ENCODE measurements at regions not wholly inside any gene's neighbourhood (a gene's known extent, or its start where the extent isn't known, plus 50 kb on each side); places are given as distances from the start of the nearest gene placed in this dataset.

DNA sequence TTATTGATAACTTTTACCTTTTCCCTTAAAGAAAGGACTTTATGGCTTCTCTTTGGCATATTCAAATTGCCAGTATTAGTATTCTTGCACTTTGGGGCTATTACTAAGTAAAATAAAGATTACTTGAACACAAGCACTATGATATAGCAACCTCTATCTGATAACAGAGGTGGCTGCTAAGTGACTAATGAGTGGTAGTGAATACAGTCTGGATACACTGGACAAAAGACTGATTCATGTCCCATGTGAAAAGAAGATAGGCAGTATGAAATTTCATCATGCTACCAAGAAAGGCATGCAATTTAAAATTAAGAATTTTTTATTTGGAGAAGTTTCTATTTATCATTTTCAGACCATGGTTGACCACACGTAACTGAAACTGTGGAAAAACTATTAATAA lies 399.9 kb downstream of the FSCB start:
- no CpG with 5 or more reads among the region's 1 CpG for WGBS, 2 experiments (ENCODE audit: insufficient coverage in 2 of 2)
- Histone ChIP-seq H3K9me3 (ENCODE audit: control insufficient read depth, low read length) (peaks cover 19% of the 10 kb centered on the region), H3K27ac (ENCODE audit: low read depth, low read length, severe bottlenecking) (no peak overlapping the region), H3K4me1 (ENCODE audit: control insufficient read depth, insufficient read depth, low read length, poor library complexity, severe bottlenecking) (no peaks in the 10 kb centered on the region), H3K36me3 (ENCODE audit: control insufficient read depth, insufficient read depth, low read length) (no peaks in the 10 kb centered on the region), H3K4me3 (ENCODE audit: extremely low read depth, insufficient read depth, low read length, poor library complexity, severe bottlenecking) (no peak overlapping the region)

DNA sequence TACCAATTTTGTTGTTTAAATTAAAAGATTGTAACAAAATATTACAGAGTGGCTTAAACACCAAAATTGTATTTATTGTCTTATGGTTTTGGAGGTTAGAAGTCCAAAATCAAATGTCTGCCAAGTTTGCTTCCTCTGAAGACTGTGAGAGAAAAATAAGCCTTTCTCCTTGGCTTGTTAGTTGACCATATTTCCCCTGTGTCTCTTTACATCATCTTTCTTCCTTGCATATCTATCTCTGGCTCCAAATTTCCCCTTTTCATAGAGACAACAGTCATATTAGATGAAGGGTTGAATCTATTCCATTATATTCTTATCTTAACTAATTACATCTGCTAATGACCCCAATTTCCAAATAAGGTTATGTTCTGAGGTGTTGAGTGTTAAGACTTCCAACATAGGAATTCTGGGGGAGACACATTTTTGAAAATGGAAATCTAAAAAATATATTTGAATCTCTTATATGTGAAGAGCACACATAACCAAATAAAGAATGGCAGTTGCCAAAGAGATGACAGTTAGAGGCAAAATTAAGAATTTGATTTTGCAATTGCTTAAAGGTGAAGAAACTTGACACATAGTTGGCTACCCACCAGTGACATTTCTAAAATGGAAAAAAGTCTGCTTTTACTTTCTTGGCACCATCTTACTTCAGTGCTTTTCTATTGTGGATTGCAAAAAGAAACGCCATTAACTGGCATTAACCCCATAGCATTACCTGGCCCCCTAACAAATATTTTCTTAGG lies 407.2 kb downstream of the FSCB start:
- WGBS, 2 experiments (ENCODE audit: insufficient coverage in 2 of 2), result 89% methylated on average over 1 of the region's 1 CpG; no CpG with 5 or more reads in 1 of the 2 experiments
- no peaks in the 10 kb centered on the region for H3K9me3 ChIP-seq (ENCODE audit: control insufficient read depth, low read length)
- no peaks in the 10 kb centered on the region for H3K36me3 ChIP-seq (ENCODE audit: control insufficient read depth, insufficient read depth, low read length)
- H3K4me3 ChIP-seq (ENCODE audit: extremely low read depth, insufficient read depth, low read length, poor library complexity, severe bottlenecking), result no peak overlapping the region
- no peak overlapping the region for H3K27ac ChIP-seq (ENCODE audit: low read depth, low read length, severe bottlenecking)
- no peaks in the 10 kb centered on the region for H3K4me1 ChIP-seq (ENCODE audit: control insufficient read depth, insufficient read depth, low read length, poor library complexity, severe bottlenecking)

DNA sequence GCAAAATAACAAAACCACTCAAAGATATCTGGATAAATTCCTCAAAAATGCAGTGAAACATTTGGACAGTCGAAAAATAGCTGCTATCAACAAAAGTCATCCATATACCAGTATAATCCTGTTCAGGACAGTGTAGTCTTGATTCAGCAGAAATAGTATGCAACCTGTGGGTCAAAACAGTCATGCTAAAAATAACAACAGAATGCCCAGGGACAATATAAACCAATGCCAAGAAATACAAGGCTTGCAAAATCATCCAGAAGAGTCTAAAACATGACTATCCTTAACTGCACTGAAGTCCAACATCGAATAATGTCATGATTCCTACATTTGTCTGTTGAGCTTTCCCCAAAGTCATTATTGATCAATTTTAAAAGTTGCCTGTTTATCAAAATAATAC lies 425.9 kb downstream of the FSCB start:
- Histone ChIP-seq H3K27ac (ENCODE audit: low read depth, low read length, severe bottlenecking) (no peak overlapping the region), H3K36me3 (ENCODE audit: control insufficient read depth, insufficient read depth, low read length) (no peaks in the 10 kb centered on the region), H3K9me3 (ENCODE audit: control insufficient read depth, low read length) (no peaks in the 10 kb centered on the region), H3K4me1 (ENCODE audit: control insufficient read depth, insufficient read depth, low read length, poor library complexity, severe bottlenecking) (no peaks in the 10 kb centered on the region), H3K4me3 (ENCODE audit: extremely low read depth, insufficient read depth, low read length, poor library complexity, severe bottlenecking) (no peak overlapping the region)
- WGBS, 2 experiments (ENCODE audit: insufficient coverage in 2 of 2), result 100% methylated on average over 1 of the region's 2 CpGs; no CpG with 5 or more reads in 1 of the 2 experiments

DNA sequence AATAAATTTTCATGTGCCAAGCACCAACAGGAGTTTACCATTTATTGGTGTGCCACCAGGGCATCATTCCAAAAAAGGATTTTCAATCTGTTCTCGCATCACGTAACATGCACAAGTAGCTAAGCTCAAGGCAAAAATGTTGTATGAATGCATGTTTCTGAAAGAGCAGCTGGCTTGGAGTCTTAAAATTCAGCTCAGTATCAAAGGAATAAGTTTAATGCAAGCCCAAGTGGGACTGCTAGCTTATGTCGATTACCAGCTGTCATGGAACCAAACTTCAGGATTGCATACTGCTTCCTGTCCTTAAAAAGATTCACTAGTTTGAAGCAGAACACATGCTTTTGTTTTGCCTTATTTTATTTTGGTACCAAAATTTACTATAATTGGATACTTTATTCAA lies 437.0 kb downstream of the FSCB start:
- H3K9me3 ChIP-seq (ENCODE audit: control insufficient read depth, low read length), result no peaks in the 10 kb centered on the region
- WGBS, 2 experiments (ENCODE audit: insufficient coverage in 2 of 2), result 89 to 100% methylated on average over 3 of the region's 3 CpGs
- no peaks in the 10 kb centered on the region for H3K36me3 ChIP-seq (ENCODE audit: control insufficient read depth, insufficient read depth, low read length)
- H3K4me3 ChIP-seq (ENCODE audit: extremely low read depth, insufficient read depth, low read length, poor library complexity, severe bottlenecking), result no peak overlapping the region
- H3K4me1 ChIP-seq (ENCODE audit: control insufficient read depth, insufficient read depth, low read length, poor library complexity, severe bottlenecking), result no peaks in the 10 kb centered on the region
- no peak overlapping the region for H3K27ac ChIP-seq (ENCODE audit: low read depth, low read length, severe bottlenecking)

DNA sequence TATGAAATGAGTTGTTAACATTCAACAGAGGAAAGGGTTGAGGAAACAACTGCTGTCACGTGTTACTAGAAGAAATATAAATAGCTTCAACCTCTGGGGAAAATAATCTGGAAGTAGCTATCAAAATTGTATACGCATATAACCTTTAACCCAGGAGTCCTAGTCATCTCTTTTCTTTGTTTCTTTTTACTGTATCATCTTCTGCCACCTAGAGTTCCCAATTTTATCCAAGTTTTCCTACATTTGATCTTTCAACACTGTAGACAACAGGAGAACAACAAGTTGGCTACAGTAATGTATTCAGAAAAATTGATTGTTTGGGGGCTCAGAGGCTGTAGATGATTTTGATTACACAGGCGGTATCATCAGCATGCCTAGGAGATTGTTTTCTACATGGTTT lies 453.7 kb downstream of the FSCB start:
- H3K4me1 ChIP-seq (ENCODE audit: control insufficient read depth, insufficient read depth, low read length, poor library complexity, severe bottlenecking), result no peaks in the 10 kb centered on the region
- 100% methylated on average over 2 of the region's 3 CpGs for WGBS, 2 experiments (ENCODE audit: insufficient coverage in 2 of 2)
- no peaks in the 10 kb centered on the region for H3K9me3 ChIP-seq (ENCODE audit: control insufficient read depth, low read length)
- H3K27ac ChIP-seq (ENCODE audit: low read depth, low read length, severe bottlenecking), result no peak overlapping the region
- H3K36me3 ChIP-seq (ENCODE audit: control insufficient read depth, insufficient read depth, low read length), result no peaks in the 10 kb centered on the region
- H3K4me3 ChIP-seq (ENCODE audit: extremely low read depth, insufficient read depth, low read length, poor library complexity, severe bottlenecking), result no peak overlapping the region

DNA sequence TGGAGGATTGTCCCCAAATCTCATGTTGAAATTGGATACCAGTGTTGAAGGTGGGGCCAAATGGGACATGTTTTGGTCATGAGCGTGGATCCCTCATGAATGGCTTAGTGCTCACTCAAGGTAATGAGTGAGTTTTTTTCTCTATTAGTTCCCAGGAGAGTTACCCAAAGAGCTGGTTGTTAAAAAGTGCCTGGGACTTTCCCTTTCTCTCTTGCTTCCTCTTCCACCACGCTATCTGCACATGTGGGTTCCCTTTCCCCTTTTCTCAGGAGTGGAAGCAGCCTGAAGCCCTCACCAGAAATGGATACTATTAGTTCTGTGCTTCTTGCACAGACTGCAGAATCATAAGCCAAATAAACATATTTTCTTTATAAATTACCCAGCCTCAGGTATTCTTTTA lies 465.4 kb downstream of the FSCB start:
- WGBS, 2 experiments (ENCODE audit: insufficient coverage in 2 of 2), result 83 to 84% methylated on average over 1 to 2 of the region's 2 CpGs
- H3K27ac ChIP-seq (ENCODE audit: low read depth, low read length, severe bottlenecking), result no peak overlapping the region

DNA sequence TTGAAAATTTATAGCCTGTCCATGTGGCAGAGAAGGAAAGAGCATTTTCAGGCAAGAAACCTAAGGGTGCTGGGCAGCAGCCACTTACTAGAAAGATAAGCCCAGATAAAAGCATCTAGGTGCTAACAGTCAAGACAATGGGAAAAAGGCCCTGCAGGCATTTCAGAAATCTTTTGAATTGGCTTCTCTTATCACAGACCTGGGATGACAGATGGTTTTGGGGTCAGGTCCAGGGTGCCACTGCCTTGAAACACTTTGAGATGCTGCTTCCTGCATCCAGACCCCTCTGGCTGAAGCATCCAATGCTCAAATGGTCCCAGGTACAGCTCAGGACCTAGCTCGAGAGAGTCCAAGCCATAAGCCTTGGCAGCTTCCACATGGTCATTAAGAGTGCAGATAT lies 466.5 kb downstream of the FSCB start:
- 100% methylated on average over 1 of the region's 1 CpG; no CpG with 5 or more reads in 1 of the 2 experiments for WGBS, 2 experiments (ENCODE audit: insufficient coverage in 2 of 2)
- no peaks in the 10 kb centered on the region for H3K4me1 ChIP-seq (ENCODE audit: control insufficient read depth, insufficient read depth, low read length, poor library complexity, severe bottlenecking)
- H3K4me3 ChIP-seq (ENCODE audit: extremely low read depth, insufficient read depth, low read length, poor library complexity, severe bottlenecking), result no peak overlapping the region
- no peak overlapping the region for H3K27ac ChIP-seq (ENCODE audit: low read depth, low read length, severe bottlenecking)
- H3K9me3 ChIP-seq (ENCODE audit: control insufficient read depth, low read length), result peaks cover 3% of the 10 kb centered on the region
- H3K36me3 ChIP-seq (ENCODE audit: control insufficient read depth, insufficient read depth, low read length), result no peaks in the 10 kb centered on the region

More for the DNA sequence above, 465.4 kb downstream of the FSCB start:
- no peaks in the 10 kb centered on the region for H3K36me3 ChIP-seq (ENCODE audit: control insufficient read depth, insufficient read depth, low read length)
- H3K4me1 ChIP-seq (ENCODE audit: control insufficient read depth, insufficient read depth, low read length, poor library complexity, severe bottlenecking), result no peaks in the 10 kb centered on the region
- H3K9me3 ChIP-seq (ENCODE audit: control insufficient read depth, low read length), result peaks cover 3% of the 10 kb centered on the region
- no peak overlapping the region for H3K4me3 ChIP-seq (ENCODE audit: extremely low read depth, insufficient read depth, low read length, poor library complexity, severe bottlenecking)

DNA sequence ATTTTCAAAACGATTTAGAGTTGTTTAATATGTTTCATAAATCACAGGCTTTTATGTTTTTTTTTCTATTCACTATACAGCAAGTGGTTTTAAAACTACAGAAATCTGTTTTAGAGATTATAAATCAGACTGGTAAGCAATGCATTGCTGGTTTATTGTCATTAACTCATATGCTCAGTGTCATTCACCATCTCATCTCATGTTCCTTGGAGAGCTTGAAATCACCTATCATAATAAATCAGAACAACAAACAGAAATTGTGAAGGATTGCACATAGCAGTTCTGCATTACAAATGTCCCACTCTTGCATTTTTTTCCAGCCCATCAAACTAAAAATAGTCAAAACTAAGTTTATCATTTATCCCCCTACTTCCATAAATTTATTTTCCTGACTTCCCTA lies 470.8 kb downstream of the FSCB start:
- Histone ChIP-seq H3K36me3 (ENCODE audit: control insufficient read depth, insufficient read depth, low read length) (no peaks in the 10 kb centered on the region), H3K27ac (ENCODE audit: low read depth, low read length, severe bottlenecking) (no peak overlapping the region), H3K4me3 (ENCODE audit: extremely low read depth, insufficient read depth, low read length, poor library complexity, severe bottlenecking) (no peak overlapping the region), H3K4me1 (ENCODE audit: control insufficient read depth, insufficient read depth, low read length, poor library complexity, severe bottlenecking) (peaks cover 2% of the 10 kb centered on the region), H3K9me3 (ENCODE audit: control insufficient read depth, low read length) (peaks cover 3% of the 10 kb centered on the region)
- WGBS, 2 experiments (ENCODE audit: insufficient coverage in 2 of 2), result no CpG with 5 or more reads among the region's 1 CpG

DNA sequence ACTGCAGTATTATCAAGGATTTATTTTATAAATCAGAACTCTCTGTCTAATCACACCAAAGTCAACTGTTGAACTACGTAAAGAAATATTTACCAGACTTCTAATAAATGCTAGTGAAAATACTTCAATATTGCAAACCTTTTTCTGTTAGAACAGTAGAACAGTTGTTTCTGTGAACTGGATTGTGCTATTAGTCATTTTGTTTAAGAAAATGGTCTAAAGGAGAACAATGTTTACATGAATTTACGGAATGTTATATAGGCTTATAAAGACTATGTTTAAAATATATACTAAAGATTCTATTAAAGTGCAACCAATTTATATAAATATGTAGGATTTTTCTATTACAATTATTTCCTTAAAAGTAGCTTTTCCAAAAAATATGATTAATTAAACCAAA lies 471.4 kb downstream of the FSCB start:
- H3K4me1 ChIP-seq (ENCODE audit: control insufficient read depth, insufficient read depth, low read length, poor library complexity, severe bottlenecking), result peaks cover 3% of the 10 kb centered on the region
- no CpG with 5 or more reads among the region's 2 CpGs for WGBS, 2 experiments (ENCODE audit: insufficient coverage in 2 of 2)
- no peak overlapping the region for H3K27ac ChIP-seq (ENCODE audit: low read depth, low read length, severe bottlenecking)
- no peak overlapping the region for H3K4me3 ChIP-seq (ENCODE audit: extremely low read depth, insufficient read depth, low read length, poor library complexity, severe bottlenecking)
- H3K9me3 ChIP-seq (ENCODE audit: control insufficient read depth, low read length), result peaks cover 3% of the 10 kb centered on the region
- H3K36me3 ChIP-seq (ENCODE audit: control insufficient read depth, insufficient read depth, low read length), result no peaks in the 10 kb centered on the region

DNA sequence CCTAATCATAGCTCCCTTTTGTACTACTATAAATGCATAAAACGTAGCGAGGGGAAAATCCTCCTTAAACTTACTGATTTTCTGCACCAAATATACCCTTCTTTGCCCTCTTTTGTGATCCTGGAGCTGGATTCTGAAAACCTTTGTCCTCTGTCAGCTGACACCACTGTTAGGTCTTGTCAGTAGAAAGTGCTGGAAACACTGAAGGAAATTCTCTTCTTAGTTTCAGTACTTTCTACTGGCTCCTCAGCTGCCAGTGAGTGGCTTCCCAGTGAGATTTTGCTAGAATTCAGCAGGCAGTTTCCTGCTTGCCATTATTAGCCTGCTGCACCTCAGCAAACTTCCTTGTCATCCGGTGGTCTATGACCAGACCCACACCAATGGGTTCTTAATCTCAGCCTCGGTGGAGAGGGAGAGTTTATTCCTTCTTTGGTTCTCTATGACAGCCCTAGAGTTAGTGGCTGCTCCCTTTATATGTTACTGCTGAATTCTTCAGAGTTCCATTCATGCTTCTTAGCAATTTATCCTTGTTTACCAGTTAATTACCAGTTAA lies 476.2 kb downstream of the FSCB start:
- H3K9me3 ChIP-seq (ENCODE audit: control insufficient read depth, low read length), result no peaks in the 10 kb centered on the region
- peak overlapping the region; percentile 32 for H3K27ac ChIP-seq (ENCODE audit: low read depth, low read length, severe bottlenecking)
- no peak overlapping the region for H3K4me3 ChIP-seq (ENCODE audit: extremely low read depth, insufficient read depth, low read length, poor library complexity, severe bottlenecking)
- H3K4me1 ChIP-seq (ENCODE audit: control insufficient read depth, insufficient read depth, low read length, poor library complexity, severe bottlenecking), result peaks cover 3% of the 10 kb centered on the region
- WGBS, 2 experiments (ENCODE audit: insufficient coverage in 2 of 2), result 89 to 100% methylated on average over 2 of the region's 4 CpGs
- no peaks in the 10 kb centered on the region for H3K36me3 ChIP-seq (ENCODE audit: control insufficient read depth, insufficient read depth, low read length)

DNA sequence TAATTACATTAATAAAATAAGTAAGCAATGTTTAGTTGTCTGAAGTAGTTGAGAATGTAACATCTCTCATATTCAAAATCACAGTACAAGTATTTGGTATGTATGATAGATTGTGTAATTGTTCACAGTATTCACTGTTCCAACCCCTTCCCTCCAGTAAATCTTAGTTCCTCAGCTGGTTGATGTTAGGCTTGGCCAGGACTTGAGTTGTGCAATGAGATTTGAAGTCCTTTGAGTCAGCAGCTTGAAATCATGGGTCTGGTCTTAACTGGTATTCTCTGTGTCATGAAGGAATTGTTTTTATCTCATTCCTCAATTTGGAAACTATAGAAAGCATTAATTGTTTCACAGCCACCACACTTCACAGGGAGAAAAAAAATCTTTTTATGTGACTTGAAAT lies 477.1 kb downstream of the FSCB start:
- H3K27ac ChIP-seq (ENCODE audit: low read depth, low read length, severe bottlenecking), result no peak overlapping the region
- no peak overlapping the region for H3K4me3 ChIP-seq (ENCODE audit: extremely low read depth, insufficient read depth, low read length, poor library complexity, severe bottlenecking)
- peaks cover 3% of the 10 kb centered on the region for H3K4me1 ChIP-seq (ENCODE audit: control insufficient read depth, insufficient read depth, low read length, poor library complexity, severe bottlenecking)
- H3K36me3 ChIP-seq (ENCODE audit: control insufficient read depth, insufficient read depth, low read length), result no peaks in the 10 kb centered on the region
- no peaks in the 10 kb centered on the region for H3K9me3 ChIP-seq (ENCODE audit: control insufficient read depth, low read length)
